ENCODE measurements at regions not wholly inside any gene's neighbourhood (a gene's known extent, or its start where the extent isn't known, plus 50 kb on each side); places are given as distances from the start of the nearest gene placed in this dataset.

GRCh38 chr12:17372508-17372907 is 717.5 kb downstream of the RERGL start:
- in situ Hi-C loops (cut with HindIII; ENCODE audit: low pct_unique_long_range_greater_than_20kb, low sequenced_read_pairs), result no loop called here
- no peak for TF ChIP-seq JUND (IDR thresholded peaks at IDR 0.05; ENCODE audit: low read depth)
- DNase-seq (ENCODE audit: low read depth in 1 of 2, low spot score in 1 of 2), result no peak

- in situ Hi-C loops (cut with HindIII; ENCODE audit: low pct_unique_long_range_greater_than_20kb, low sequenced_read_pairs), result no loop called here
- TF ChIP-seq JUND (IDR thresholded peaks at IDR 0.05; ENCODE audit: low read depth), result no peak
- no peak for DNase-seq (ENCODE audit: low read depth in 1 of 2, low spot score in 1 of 2)
Measured at GRCh38 chr12:17371491-17372215, 718.3 kb downstream of the RERGL start.

DNA sequence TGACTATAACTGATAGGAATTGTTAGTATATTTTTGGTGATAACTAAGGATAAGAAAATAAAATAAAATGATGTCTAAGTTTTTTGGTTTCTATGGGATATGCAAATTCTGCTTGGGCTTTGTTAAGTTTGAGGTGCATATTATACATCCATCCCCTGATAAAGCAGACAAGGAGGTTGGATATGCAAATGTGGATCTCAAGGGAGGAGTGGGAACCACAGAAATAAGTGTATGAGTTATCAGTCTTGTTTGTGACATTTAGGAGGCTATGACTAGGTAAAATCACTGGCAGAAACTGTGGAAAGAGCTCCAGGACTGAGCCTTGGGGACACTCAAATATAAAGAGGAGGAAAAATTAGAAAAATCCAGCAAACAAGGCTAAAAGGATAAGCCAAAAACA is 719.4 kb downstream of the RERGL start:
- TF ChIP-seq JUND (IDR thresholded peaks at IDR 0.05; ENCODE audit: low read depth), result no peak
- in situ Hi-C loops (cut with HindIII; ENCODE audit: low pct_unique_long_range_greater_than_20kb, low sequenced_read_pairs), result no loop called here

DNA sequence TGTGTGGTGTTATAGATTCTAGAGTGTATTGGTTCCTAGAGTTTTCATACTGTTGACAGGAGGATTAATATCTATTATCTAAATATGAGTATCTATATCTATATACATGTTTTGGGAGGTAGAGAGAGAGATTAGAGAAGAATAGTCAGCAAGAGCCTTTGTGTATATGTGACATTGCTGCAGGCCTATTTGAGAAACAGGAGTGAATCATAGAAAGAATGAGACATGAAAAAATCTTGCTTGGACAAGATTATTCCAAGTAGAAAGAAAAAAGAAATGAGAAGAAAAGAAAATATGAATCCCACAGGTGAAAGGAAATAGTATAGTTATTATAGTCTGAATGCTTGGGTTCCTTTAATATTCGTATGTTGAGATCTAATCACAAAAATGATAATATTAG is 720.4 kb downstream of the RERGL start:
- in situ Hi-C loops (cut with HindIII; ENCODE audit: low pct_unique_long_range_greater_than_20kb, low sequenced_read_pairs), result no loop called here
- no peak for TF ChIP-seq JUND (IDR thresholded peaks at IDR 0.05; ENCODE audit: low read depth)
- DNase-seq (ENCODE audit: low read depth in 1 of 2, low spot score in 1 of 2), result no peak

More for the DNA sequence above, 719.4 kb downstream of the RERGL start:
- no peak for DNase-seq (ENCODE audit: low read depth in 1 of 2, low spot score in 1 of 2)

DNA sequence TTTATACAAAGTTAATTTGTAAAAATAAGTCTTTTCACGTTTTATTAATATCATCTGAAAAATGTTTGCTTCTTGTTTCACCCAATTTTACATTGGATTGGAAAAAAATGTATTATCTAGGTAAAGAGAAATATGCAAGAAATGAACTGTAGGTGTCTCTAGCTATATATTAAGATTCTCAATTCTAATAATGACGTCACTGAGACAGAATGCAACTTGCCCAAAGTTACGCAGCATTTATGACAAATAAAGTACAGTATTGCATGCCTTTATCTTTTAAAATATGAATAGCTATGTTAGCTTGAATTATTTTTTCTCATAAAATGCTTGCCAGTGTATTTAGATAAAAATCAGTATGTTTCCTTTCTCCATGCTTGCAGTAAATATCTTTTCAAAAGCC is 728.8 kb downstream of the RERGL start:
- TF ChIP-seq JUND (IDR thresholded peaks at IDR 0.05; ENCODE audit: low read depth), result no peak
- in situ Hi-C loops (cut with HindIII; ENCODE audit: low pct_unique_long_range_greater_than_20kb, low sequenced_read_pairs), result no loop called here
- no peak for DNase-seq (ENCODE audit: low read depth in 1 of 2, low spot score in 1 of 2)

DNA sequence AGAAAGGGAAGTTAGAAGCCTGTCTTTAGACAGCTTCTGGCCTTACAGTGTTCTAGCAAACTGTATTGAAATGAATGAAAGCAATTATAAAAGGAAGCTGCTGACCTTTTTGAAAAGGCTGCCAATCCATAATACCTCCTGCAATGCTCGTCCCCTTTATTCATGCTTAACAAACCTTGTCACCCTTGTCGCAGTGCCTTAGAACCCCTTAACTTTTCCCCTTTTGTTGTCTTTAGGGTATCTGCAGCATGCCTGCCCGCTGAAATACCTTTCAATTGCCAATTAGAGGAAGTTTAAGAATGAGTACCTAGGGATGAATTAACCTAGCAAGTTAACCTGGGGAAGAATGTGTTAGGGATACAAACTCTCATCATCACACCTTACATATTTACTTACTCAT is 731.2 kb downstream of the RERGL start:
- in situ Hi-C loops (cut with HindIII; ENCODE audit: low pct_unique_long_range_greater_than_20kb, low sequenced_read_pairs), result no loop called here
- no peak for DNase-seq (ENCODE audit: low read depth in 1 of 2, low spot score in 1 of 2)
- no peak for TF ChIP-seq JUND (IDR thresholded peaks at IDR 0.05; ENCODE audit: low read depth)

- TF ChIP-seq JUND (IDR thresholded peaks at IDR 0.05; ENCODE audit: low read depth), result no peak
- in situ Hi-C loops (cut with HindIII; ENCODE audit: low pct_unique_long_range_greater_than_20kb, low sequenced_read_pairs), result no loop called here
- no peak for DNase-seq (ENCODE audit: low read depth in 1 of 2, low spot score in 1 of 2)
Measured at GRCh38 chr12:17357396-17357795, 732.6 kb downstream of the RERGL start.

GRCh38 chr12:17352164-17352563 is 737.8 kb downstream of the RERGL start:
- TF ChIP-seq JUND (IDR thresholded peaks at IDR 0.05; ENCODE audit: low read depth), result no peak
- no peak for DNase-seq (ENCODE audit: low read depth in 1 of 2, low spot score in 1 of 2)
- in situ Hi-C loops (cut with HindIII; ENCODE audit: low pct_unique_long_range_greater_than_20kb, low sequenced_read_pairs), result no loop called here

DNA sequence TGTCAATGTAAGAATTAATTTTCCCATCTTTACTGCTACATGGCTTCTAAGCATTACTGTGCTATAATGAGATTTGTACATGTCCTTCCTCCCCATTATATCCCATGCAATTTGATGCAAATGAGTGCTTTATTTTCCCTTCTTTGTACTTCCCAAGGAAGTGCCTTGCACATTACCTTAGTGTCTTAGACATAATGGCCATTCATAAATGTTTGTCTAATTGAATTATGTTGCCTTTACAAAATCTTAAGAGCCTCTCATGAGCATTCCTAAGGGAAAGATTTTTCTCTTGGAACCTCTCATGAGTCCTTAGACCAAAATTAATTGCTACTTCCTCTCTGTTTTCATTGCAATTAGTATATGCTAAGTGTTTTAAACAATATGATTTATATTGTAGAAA is 741.7 kb downstream of the RERGL start:
- in situ Hi-C loops (cut with HindIII; ENCODE audit: low pct_unique_long_range_greater_than_20kb, low sequenced_read_pairs), result no loop called here
- no peak for DNase-seq (ENCODE audit: low read depth in 1 of 2, low spot score in 1 of 2)
- no peak for TF ChIP-seq JUND (IDR thresholded peaks at IDR 0.05; ENCODE audit: low read depth)

DNA sequence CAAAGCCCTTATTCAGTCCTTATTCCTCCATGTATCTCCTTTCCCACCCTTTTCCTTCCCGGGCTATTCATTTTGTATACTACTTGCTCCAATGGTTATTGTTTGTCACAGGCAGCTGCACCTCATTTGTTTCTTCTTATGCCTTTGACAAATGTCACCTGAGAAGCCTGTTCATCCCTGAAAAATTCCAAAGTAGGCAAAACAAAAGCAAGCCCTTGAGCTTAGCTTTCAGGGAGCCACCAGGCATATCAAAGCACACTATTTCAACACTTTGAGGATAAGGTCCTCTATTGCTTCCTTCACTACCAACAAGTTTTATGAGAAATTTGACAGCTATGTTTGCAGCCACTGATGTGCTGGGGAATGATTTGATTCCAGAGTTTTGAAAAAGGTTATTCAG is 738.7 kb upstream of the LMO3 start:
- in situ Hi-C loops (cut with HindIII; ENCODE audit: low pct_unique_long_range_greater_than_20kb, low sequenced_read_pairs), result no loop called here
- DNase-seq (ENCODE audit: low read depth in 1 of 2, low spot score in 1 of 2), result no peak
- TF ChIP-seq JUND (IDR thresholded peaks at IDR 0.05; ENCODE audit: low read depth), result no peak

DNA sequence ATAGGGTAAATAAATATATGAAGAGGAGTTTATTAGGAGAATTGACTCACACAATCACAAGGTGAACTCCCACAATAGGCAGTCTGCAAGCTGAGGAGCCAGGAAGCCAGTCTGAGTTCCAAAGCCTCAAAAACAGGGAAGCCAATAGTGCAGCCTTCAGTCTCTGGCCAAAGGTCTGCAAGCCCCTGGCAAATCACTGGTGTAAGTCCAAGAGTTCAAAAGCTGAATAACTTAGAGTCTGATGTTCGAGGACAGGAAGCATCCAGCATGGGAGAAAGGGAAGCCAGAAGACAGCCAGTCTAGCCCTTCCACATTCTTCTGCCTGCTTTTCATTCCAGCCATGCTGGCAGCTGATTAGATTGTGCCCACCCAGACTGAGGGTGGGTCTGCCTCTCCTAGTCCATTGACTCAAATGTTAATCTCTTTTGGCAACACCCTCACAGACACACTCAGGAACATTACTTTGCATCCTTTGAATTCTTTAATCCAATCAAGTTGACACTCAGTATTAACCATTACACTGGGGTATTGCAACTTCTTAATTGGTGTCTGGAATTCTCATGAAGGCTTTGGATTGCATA is 736.5 kb upstream of the LMO3 start:
- in situ Hi-C loops (cut with HindIII; ENCODE audit: low pct_unique_long_range_greater_than_20kb, low sequenced_read_pairs), result no loop called here
- no peak for DNase-seq (ENCODE audit: low read depth in 1 of 2, low spot score in 1 of 2)
- TF ChIP-seq JUND (IDR thresholded peaks at IDR 0.05; ENCODE audit: low read depth), result no peak

GRCh38 chr12:17335487-17335886 is 729.5 kb upstream of the LMO3 start:
- in situ Hi-C loops (cut with HindIII; ENCODE audit: low pct_unique_long_range_greater_than_20kb, low sequenced_read_pairs), result no loop called here
- no peak for DNase-seq (ENCODE audit: low read depth in 1 of 2, low spot score in 1 of 2)
- TF ChIP-seq JUND (IDR thresholded peaks at IDR 0.05; ENCODE audit: low read depth), result no peak

DNA sequence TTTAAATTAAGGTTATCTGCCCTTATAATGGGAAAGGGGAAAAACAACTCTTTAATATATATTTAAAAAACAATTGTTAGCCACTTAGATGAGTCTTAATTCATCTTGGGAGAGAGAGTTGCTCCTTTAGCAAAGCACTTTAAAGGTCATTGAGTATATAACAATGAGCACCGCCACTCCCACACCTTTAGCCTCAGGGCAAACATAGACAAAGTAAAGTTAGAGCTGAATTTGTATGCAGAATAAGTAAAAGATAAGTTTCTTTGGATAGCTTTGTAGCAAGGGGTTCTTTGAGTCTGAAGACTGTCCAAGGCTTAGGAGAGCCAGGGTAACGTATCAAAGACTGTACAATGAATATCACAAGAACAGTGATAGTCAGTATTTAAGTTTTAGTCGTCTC is 728.8 kb upstream of the LMO3 start:
- TF ChIP-seq JUND (IDR thresholded peaks at IDR 0.05; ENCODE audit: low read depth), result no peak
- in situ Hi-C loops (cut with HindIII; ENCODE audit: low pct_unique_long_range_greater_than_20kb, low sequenced_read_pairs), result no loop called here

DNA sequence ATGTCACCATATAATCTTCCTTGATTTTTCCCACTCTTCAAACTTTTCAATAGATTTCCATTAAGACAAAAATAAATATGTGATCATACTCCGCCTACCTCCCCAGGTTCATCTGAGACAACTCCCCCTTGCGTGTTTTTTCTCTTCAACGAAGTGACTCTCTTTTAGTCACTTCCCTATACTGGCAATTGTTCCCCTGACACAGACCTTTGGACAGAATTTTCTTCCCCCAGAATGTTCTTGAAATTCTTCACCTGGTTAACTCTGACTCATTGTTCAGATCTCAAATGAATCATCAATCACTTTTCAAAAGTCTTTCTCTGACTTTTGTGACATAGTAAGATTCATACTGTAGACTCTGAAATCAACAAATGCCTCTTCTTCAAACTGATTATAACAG is 727.3 kb upstream of the LMO3 start:
- DNase-seq (ENCODE audit: low read depth in 1 of 2, low spot score in 1 of 2), result no peak
- no peak for TF ChIP-seq JUND (IDR thresholded peaks at IDR 0.05; ENCODE audit: low read depth)
- in situ Hi-C loops (cut with HindIII; ENCODE audit: low pct_unique_long_range_greater_than_20kb, low sequenced_read_pairs), result no loop called here

More for the DNA sequence above, 728.8 kb upstream of the LMO3 start:
- DNase-seq (ENCODE audit: low read depth in 1 of 2, low spot score in 1 of 2), result peak in 1 of 2 experiments; percentile 6

All from T47D (cell line).